Fibroblast of the conjunctiva (primary cell): ENCODE measurements at regions not wholly inside any gene's neighbourhood (a gene's known extent, or its start where the extent isn't known, plus 50 kb on each side); places are given as distances from the start of the nearest gene placed in this dataset.
"Not testable (repeated sequence)": the region's sequence is repeated elsewhere in the genome, so short reads cannot be mapped to it uniquely, and the experiment has no call there.

ENCODE experiments used
- DNase-seq: peaks from one replicate; pipeline ENCODE4 v3.0.0-alpha.2; 2010; ENCODE audit warnings: low read depth

- no peak for DNase-seq
Observed at GRCh38 chr5:156053056-156053455, 273.9 kb upstream of the SGCD start.

DNA sequence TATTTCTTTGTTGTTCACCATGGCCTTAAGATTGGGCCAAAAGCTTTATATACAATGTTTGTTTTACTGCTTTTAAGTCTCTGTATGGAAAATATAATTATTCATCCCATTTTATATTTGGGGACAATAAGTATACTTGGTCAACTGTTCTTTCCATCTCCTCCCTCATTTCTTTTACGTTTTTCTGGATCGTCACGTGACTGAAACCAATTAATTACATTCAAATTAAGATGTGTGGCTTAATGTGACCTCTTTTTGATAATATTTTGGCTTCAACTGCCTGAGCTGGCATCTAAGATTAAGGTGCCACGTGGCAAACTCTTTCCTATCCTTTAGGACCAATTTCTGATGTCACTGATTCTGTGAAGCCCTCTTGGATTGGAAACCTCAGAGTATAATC, 250.1 kb upstream of the SGCD start:
- no peak for DNase-seq

DNA sequence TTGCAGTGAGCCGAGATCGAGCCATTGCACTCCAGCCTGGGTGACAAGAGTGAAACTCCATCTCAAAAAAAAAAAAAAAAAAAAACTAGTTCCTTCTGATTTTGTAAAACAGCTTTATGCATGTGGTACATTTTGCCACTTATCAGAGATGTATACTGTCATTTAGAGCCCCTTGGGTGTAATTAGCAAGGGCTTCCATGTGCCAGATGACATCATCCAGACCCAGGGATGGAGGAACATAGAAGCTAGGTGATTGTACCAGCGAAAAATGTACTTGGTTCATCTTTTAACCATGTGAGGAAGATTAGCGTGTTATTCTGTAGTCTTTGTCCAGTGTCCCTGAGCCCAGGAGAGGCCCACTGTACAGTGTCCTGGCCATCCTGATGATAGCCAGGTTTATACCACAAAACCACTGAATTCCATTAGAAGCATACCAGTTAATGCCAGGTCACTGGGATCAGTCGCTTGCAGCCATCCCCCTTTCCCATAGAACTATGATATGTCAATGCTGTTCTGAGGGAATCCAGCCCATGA, 239.3 kb upstream of the SGCD start:
- DNase-seq, result no peak

DNA sequence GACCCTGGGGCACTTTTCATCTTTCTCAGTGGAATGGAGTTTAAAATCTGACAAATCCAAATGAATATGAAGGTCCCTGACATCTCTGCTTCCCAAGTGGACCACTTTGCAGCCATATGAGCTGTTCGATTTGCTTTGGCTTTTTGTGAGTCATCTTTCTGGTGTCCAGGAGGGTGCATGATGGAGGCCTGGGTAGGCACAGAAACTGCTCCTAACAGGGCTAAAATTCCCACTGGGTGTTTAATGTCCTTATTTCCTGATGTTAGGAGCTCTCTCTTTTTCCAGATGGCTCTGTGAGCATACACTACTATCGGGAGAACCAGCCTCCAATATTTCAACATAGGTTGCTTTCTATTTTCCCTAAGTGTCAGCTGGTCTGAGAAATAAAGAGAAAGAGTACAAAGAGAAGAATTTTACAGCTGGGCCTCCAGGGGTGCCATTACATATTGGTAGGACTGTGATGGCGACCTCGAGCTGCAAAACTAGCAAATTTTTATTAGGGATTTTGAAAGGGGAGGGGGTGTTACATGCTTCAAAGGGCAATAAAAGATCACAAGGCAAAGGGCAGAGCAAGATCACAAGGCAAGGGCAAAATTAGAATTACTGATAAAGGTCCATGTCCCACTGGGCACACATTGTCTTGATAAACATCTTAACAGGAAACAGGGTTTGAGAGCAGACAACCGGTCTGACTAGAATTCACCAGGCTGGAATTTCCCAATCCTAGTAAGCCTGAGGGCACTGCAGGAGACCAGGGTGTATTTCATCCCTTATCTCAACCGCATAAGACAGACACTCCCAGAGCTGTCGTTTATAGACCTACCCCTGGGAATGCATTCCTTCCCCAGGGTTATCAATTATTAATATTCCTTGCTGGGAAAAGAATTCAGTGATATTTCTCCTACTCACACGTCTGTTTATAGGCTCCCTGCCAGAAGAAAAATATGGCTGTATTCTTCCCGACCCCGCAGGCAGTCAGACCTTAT, 236.7 kb upstream of the SGCD start:
- DNase-seq, result not testable (repeated sequence)

- DNase-seq, result no peak
Observed at GRCh38 chr5:156093024-156093423, 233.9 kb upstream of the SGCD start.

- DNase-seq, result no peak
Observed at GRCh38 chr5:156094001-156094400, 233.0 kb upstream of the SGCD start.

- no peak for DNase-seq
Observed at GRCh38 chr5:156095709-156096241, 231.2 kb upstream of the SGCD start.

- no peak for DNase-seq
Observed at GRCh38 chr5:156096259-156096658, 230.7 kb upstream of the SGCD start.

GRCh38 chr5:156103155-156103885, 223.6 kb upstream of the SGCD start:
- DNase-seq, result no peak

- DNase-seq, result no peak
Observed at GRCh38 chr5:156109317-156110023, 217.5 kb upstream of the SGCD start.

- DNase-seq, result no peak
Observed at GRCh38 chr5:156119692-156120091, 207.3 kb upstream of the SGCD start.

DNA sequence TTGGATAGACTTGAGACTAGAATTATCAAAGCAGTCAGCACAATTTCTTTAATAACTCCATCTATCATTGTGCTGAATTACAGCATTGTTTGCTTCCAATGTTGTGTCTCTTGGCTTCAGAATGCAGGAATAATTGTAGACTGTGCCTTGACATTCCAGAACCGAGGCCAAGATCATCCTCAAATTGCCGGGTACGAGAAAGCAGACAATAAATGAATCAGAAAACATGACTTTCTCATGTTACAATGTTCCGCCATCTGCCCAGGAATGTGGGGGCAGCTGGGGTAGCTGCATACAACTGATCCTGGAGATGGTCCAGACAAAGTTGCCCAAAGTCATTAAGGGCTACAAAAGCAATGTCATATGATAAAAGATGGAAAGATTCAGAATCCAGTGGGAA, 206.2 kb upstream of the SGCD start:
- no peak for DNase-seq

DNA sequence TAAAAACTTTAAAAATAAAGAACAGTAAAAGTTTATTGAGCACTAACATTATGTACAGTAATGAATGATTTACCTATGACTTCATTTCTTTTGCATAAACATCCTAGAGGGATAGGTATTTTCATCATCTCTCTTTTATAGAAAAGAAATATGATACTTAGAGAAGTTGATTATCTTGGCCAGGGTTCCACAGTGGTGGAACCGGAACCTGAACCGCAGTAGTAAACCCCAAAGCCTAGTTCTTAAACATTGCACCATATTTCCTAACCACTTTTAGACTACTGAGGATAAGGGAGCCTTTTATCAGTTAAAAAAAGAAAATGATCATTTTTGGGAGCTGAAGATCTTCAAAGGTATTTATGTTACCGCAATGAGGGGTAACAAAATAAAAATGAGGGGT, 205.7 kb upstream of the SGCD start:
- DNase-seq, result peak; percentile 18

DNA sequence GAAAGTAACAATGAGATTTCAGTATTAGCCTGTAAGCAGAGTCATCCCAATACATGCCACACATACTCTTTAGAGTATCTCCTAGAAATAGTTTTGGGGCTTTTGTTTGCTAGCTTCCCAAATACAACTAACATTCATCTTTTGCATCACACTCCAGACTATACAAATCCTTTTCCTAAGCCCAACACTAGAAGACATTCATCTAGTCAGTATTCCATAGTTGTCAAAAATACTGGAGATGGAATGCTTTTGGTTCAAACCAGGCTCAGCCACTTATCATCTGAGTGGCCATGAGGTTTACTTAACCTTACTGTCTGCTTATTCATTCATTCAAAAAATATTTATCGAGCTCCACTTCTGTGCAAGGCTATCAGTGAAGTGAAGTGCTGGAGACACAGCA, 205.1 kb upstream of the SGCD start:
- DNase-seq, result no peak

GRCh38 chr5:156124708-156125107, 202.3 kb upstream of the SGCD start:
- no peak for DNase-seq

DNA sequence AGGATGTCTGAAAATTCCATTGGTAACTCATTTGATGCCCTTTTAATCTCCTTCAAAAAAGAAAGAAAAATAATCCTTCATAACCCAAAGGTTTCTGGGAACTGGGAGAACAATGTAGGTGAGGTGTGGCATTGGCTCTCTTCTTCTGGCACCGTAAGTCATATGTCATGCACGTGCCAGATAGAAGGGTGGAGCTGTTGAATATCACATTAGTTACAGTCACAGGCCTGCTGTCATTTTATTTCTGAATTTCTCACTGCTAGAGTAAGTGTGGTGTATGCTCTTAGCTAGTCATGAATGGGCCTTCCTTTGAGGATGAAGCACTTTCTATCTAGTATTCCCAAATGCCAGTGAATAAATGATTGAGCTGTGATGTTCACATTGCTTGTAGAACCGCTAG, 201.8 kb upstream of the SGCD start:
- DNase-seq, result no peak

- DNase-seq, result no peak
Observed at GRCh38 chr5:156126716-156127115, 200.2 kb upstream of the SGCD start.

DNA sequence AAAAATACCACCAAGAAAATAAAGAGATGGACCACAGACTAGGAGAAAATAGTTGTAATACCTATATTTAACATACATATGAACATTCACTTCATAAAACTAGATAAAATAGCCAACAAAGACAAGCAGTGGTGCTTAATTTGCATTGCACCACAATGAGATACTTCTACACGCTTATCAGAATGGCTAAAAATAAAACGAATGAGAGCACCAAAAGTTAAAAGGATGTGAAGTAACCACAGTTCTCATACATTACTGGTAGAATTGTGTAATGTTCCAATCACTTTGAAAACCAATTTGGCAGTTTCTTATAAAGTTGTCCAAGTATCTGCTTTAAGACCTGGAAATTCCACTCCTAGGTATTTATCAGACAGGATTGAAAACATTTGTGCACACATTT, 198.9 kb upstream of the SGCD start:
- no peak for DNase-seq

GRCh38 chr5:156134216-156134615, 192.7 kb upstream of the SGCD start:
- DNase-seq, result no peak

GRCh38 chr5:156135531-156135930, 191.4 kb upstream of the SGCD start:
- no peak for DNase-seq

- DNase-seq, result no peak
Observed at GRCh38 chr5:156137071-156137869, 189.7 kb upstream of the SGCD start.
